ENCODE measurements at regions not wholly inside any gene's neighbourhood (a gene's known extent, or its start where the extent isn't known, plus 50 kb on each side); places are given as distances from the start of the nearest gene placed in this dataset.

- TF ChIP-seq, protein P1, sequence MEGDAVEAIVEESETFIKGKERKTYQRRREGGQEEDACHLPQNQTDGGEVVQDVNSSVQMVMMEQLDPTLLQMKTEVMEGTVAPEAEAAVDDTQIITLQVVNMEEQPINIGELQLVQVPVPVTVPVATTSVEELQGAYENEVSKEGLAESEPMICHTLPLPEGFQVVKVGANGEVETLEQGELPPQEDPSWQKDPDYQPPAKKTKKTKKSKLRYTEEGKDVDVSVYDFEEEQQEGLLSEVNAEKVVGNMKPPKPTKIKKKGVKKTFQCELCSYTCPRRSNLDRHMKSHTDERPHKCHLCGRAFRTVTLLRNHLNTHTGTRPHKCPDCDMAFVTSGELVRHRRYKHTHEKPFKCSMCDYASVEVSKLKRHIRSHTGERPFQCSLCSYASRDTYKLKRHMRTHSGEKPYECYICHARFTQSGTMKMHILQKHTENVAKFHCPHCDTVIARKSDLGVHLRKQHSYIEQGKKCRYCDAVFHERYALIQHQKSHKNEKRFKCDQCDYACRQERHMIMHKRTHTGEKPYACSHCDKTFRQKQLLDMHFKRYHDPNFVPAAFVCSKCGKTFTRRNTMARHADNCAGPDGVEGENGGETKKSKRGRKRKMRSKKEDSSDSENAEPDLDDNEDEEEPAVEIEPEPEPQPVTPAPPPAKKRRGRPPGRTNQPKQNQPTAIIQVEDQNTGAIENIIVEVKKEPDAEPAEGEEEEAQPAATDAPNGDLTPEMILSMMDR (conservative IDR thresholded peaks at IDR 0.05; ENCODE audit: low read length): no peak
- TF ChIP-seq EZH2phosphoT487 (IDR thresholded peaks at IDR 0.05; ENCODE audit: borderline replicate concordance): no peak
These were observed 197.9 kb downstream of the RBFOX3 start for GRCh38 chr17:79412886-79413390.
